Neuronal stem cell (in vitro differentiated cells): ENCODE measurements at regions not wholly inside any gene's neighbourhood (a gene's known extent, or its start where the extent isn't known, plus 50 kb on each side); places are given as distances from the start of the nearest gene placed in this dataset.

ENCODE experiments used
- DNase-seq: peaks from one replicate; pipeline ENCODE4 v3.0.0-alpha.2; 2013; ENCODE audit warnings: low spot score
- H2AFZ ChIP-seq: one replicate; pipeline ENCODE4 v1.6.1; 2013; ENCODE audit warnings: mild to moderate bottlenecking, low read length, inconsistent platforms
- H2AK5ac ChIP-seq: 2 replicates; pipeline ENCODE4 v1.6.1; 2013; ENCODE audit warnings: low read depth, mild to moderate bottlenecking, inconsistent platforms, low read length, moderate library complexity, mixed read lengths
- H2BK120ac ChIP-seq: 2 replicates; pipeline ENCODE4 v1.6.1; 2013; ENCODE audit warnings: low read depth, mild to moderate bottlenecking, inconsistent platforms, low read length, moderate library complexity, mixed read lengths
- H2BK12ac ChIP-seq: one replicate; pipeline ENCODE4 v1.6.1; 2013; ENCODE audit warnings: low read length, inconsistent platforms
- H2BK15ac ChIP-seq: 2 replicates; pipeline ENCODE4 v1.6.1; 2013; ENCODE audit warnings: mild to moderate bottlenecking, low read length, inconsistent platforms, mixed read lengths
- H2BK5ac ChIP-seq: one replicate; pipeline ENCODE4 v1.6.1; 2013; ENCODE audit warnings: inconsistent platforms, mild to moderate bottlenecking, low read length, moderate library complexity
- H3K14ac ChIP-seq: one replicate; pipeline ENCODE4 v1.6.1; 2013; ENCODE audit warnings: low read length, inconsistent platforms
- H3K18ac ChIP-seq: 2 replicates; pipeline ENCODE4 v1.6.1; 2013; ENCODE audit warnings: low read length, inconsistent platforms
- H3K23ac ChIP-seq: 2 replicates; pipeline ENCODE4 v1.6.1; 2013; ENCODE audit warnings: low read depth, mild to moderate bottlenecking, mixed read lengths, low read length, inconsistent platforms; ENCODE audit not compliant: poor library complexity
- H3K27ac ChIP-seq: replicated peaks from 3 replicates; pipeline ENCODE4 v1.5.1; 2013; ENCODE audit warnings: low read length, inconsistent platforms
- H3K27me3 ChIP-seq, 3 experiments: 2 replicates each; pipeline ENCODE4 v1.6.1; 2013; ENCODE audit warnings: low read length in 3 of 3, mild to moderate bottlenecking in 2 of 3, inconsistent platforms in 1 of 3, low read depth in 1 of 3, mixed read lengths in 1 of 3, moderate library complexity in 1 of 3; ENCODE audit not compliant: control insufficient read depth in 3 of 3, insufficient read depth in 3 of 3
- H3K36me3 ChIP-seq, 2 donors: replicated peaks in 1 of 2; 2 replicates each; pipeline ENCODE4 v1.6.1; 2013; ENCODE audit warnings: low read length in 2 of 2; ENCODE audit not compliant: control insufficient read depth in 2 of 2, insufficient read depth in 2 of 2
- H3K4ac ChIP-seq: 2 replicates; pipeline ENCODE4 v1.6.1; 2013; ENCODE audit warnings: inconsistent platforms, mild to moderate bottlenecking, low read length, moderate library complexity
- H3K4me1 ChIP-seq, 2 donors: 1 replicate in 1 of 2; 2 replicates in 1 of 2; pipeline ENCODE4 v1.6.1; 2013; ENCODE audit warnings: low read length in 2 of 2, low read depth in 1 of 2; ENCODE audit not compliant: control insufficient read depth in 2 of 2, insufficient read depth in 1 of 2
- H3K4me2 ChIP-seq: one replicate; pipeline ENCODE4 v1.6.1; 2013; ENCODE audit warnings: mild to moderate bottlenecking, low read length, inconsistent platforms; ENCODE audit not compliant: insufficient read depth, poor library complexity, severe bottlenecking
- H3K4me3 ChIP-seq, 2 donors: 2 replicates each; pipeline ENCODE4 v1.5.1; 2013; ENCODE audit warnings: low read length in 2 of 2, mild to moderate bottlenecking in 2 of 2, inconsistent platforms in 1 of 2, moderate library complexity in 1 of 2
- H3K79me1 ChIP-seq: one replicate; pipeline ENCODE4 v1.6.1; 2013; ENCODE audit warnings: low read depth, mild to moderate bottlenecking, inconsistent platforms, low read length, moderate library complexity
- H3K9ac ChIP-seq: one replicate; pipeline ENCODE4 v1.6.1; 2013; ENCODE audit warnings: mild to moderate bottlenecking, low read depth, low read length, inconsistent platforms; ENCODE audit not compliant: poor library complexity
- H3K9me3 ChIP-seq, 2 donors: replicated peaks in 1 of 2; 2 replicates each; pipeline versions ENCODE3 to v1.6.1; 2013; ENCODE audit warnings: low read length in 2 of 2, mild to moderate bottlenecking in 2 of 2, inconsistent platforms in 1 of 2, low read depth in 1 of 2, mixed read lengths in 1 of 2, moderate library complexity in 1 of 2; ENCODE audit not compliant: control insufficient read depth in 2 of 2, insufficient read depth in 1 of 2
- H4K8ac ChIP-seq: one replicate; pipeline ENCODE4 v1.6.1; 2013; ENCODE audit warnings: low read depth, mild to moderate bottlenecking, inconsistent platforms, low read length, moderate library complexity
- H4K91ac ChIP-seq: one replicate; pipeline ENCODE4 v1.6.1; 2013; ENCODE audit warnings: low read length, low read depth, mild to moderate bottlenecking, inconsistent platforms; ENCODE audit not compliant: poor library complexity
- WGBS, 2 donors: extraction: QIAGEN DNeasy Blood & Tissue Kit; methylation state at CpG; one replicate each; pipeline ENCODE4 v1.1.7; 2013; ENCODE audit warnings: missing lambda C conversion rate in 2 of 2, mixed read lengths in 1 of 2; ENCODE audit not compliant: insufficient read length in 2 of 2, insufficient replicate concordance in 1 of 2; ENCODE audit errors: extremely low coverage in 2 of 2; 5-methylcytosine and 5-hydroxymethylcytosine counted together

- peaks cover 4 to 5% of the 10 kb centered on the region in 2 donors for H3K9me3 ChIP-seq
Observed at GRCh38 chr5:37962389-37962788, 122.5 kb upstream of the GDNF start.

GRCh38 chr5:37957218-37957617 is 117.4 kb upstream of the GDNF start:
- Histone ChIP-seq H3K36me3 (no peaks in the 10 kb centered on the region), H2BK15ac (no peak overlapping the region), H2BK120ac (no peak overlapping the region), H3K27ac (no peak overlapping the region), H2BK12ac (no peak overlapping the region), H2AFZ (no peak overlapping the region), H3K79me1 (no peaks in the 10 kb centered on the region), H3K9me3 (peaks cover 4 to 5% of the 10 kb centered on the region in 2 donors), H3K18ac (no peak overlapping the region), H3K4me1 (no peaks in the 10 kb centered on the region), H3K4ac (no peak overlapping the region), H2AK5ac (no peak overlapping the region), H4K91ac (no peak overlapping the region), H4K8ac (no peak overlapping the region), H2BK5ac (no peak overlapping the region), H3K4me2 (no peak overlapping the region), H3K23ac (no peak overlapping the region), H3K27me3 (no peaks in the 10 kb centered on the region), H3K14ac (no peak overlapping the region), H3K4me3 (no peak overlapping the region), H3K9ac (no peak overlapping the region)
- WGBS, 2 donors: no CpG with 5 or more reads among the region's 1 CpG
- no peak for DNase-seq

More at GRCh38 chr5:37962389-37962788, 122.5 kb upstream of the GDNF start:
- no peak overlapping the region for H3K14ac ChIP-seq
- H2AFZ ChIP-seq: no peak overlapping the region
- H3K79me1 ChIP-seq: no peaks in the 10 kb centered on the region
- no peak overlapping the region for H4K91ac ChIP-seq
- WGBS, 2 donors: no CpG with 5 or more reads among the region's 1 CpG
- H3K36me3 ChIP-seq: no peaks in the 10 kb centered on the region
- no peak overlapping the region for H3K23ac ChIP-seq
- H3K27me3 ChIP-seq: no peaks in the 10 kb centered on the region
- no peak overlapping the region for H4K8ac ChIP-seq
- DNase-seq: no peak
- no peak overlapping the region for H2BK12ac ChIP-seq
- no peak overlapping the region for H3K9ac ChIP-seq
- H3K4me1 ChIP-seq: no peaks in the 10 kb centered on the region
- H3K4me2 ChIP-seq: no peak overlapping the region
- H3K27ac ChIP-seq: no peak overlapping the region
- H2AK5ac ChIP-seq: no peak overlapping the region
- no peak overlapping the region for H2BK15ac ChIP-seq
- no peak overlapping the region for H2BK5ac ChIP-seq
- H2BK120ac ChIP-seq: no peak overlapping the region
- H3K4ac ChIP-seq: no peak overlapping the region
- H3K18ac ChIP-seq: no peak overlapping the region
- H3K4me3 ChIP-seq: no peak overlapping the region

- Histone ChIP-seq H2AK5ac (no peak overlapping the region), H2BK15ac (no peak overlapping the region), H3K27ac (no peak overlapping the region), H2BK120ac (no peak overlapping the region), H3K4me1 (no peaks in the 10 kb centered on the region), H3K4ac (no peak overlapping the region), H3K9ac (no peak overlapping the region), H3K18ac (no peak overlapping the region), H3K36me3 (no peaks in the 10 kb centered on the region), H3K79me1 (no peaks in the 10 kb centered on the region), H3K27me3 (no peaks in the 10 kb centered on the region), H2BK5ac (no peak overlapping the region), H3K14ac (no peak overlapping the region), H2AFZ (no peak overlapping the region), H3K4me2 (no peak overlapping the region), H3K9me3 (peaks cover 4 to 5% of the 10 kb centered on the region in 2 donors), H4K91ac (no peak overlapping the region), H3K23ac (no peak overlapping the region), H4K8ac (no peak overlapping the region), H3K4me3 (no peak overlapping the region), H2BK12ac (no peak overlapping the region)
- no peak for DNase-seq
- WGBS, 2 donors: no CpG with 5 or more reads among the region's 4 CpGs
Observed at GRCh38 chr5:37955748-37956147, 115.9 kb upstream of the GDNF start.

DNA sequence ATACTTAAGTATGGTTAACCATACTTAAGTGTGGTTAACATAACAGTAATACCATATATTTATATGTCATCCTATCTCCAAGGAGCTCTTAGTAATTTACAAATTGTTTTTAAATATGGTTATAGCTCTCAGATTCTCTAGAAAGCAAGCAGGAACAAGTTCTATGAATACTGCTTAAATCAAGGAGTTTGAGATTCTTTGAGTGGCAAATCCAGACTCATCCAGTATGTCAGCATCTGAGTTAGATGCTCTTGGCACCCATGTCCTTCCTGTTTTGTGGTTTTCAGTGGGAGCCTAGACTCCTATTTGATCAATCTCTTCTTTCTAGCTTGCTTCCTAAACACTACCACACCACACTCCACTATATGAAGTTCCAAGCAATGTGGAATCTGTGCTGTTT is 114.7 kb upstream of the GDNF start:
- Histone ChIP-seq H3K14ac (no peak overlapping the region), H2BK120ac (no peak overlapping the region), H3K4me2 (no peak overlapping the region), H3K79me1 (no peaks in the 10 kb centered on the region), H4K91ac (no peak overlapping the region), H3K23ac (no peak overlapping the region), H3K36me3 (no peaks in the 10 kb centered on the region), H3K4me3 (no peak overlapping the region), H4K8ac (no peak overlapping the region), H2BK15ac (no peak overlapping the region), H2BK12ac (no peak overlapping the region), H2AFZ (no peak overlapping the region), H3K9me3 (peaks cover 4 to 5% of the 10 kb centered on the region in 2 donors), H3K4ac (no peak overlapping the region), H3K9ac (no peak overlapping the region), H2AK5ac (no peak overlapping the region), H3K4me1 (no peaks in the 10 kb centered on the region), H3K27me3 (no peaks in the 10 kb centered on the region), H3K18ac (no peak overlapping the region), H3K27ac (no peak overlapping the region), H2BK5ac (no peak overlapping the region)
- DNase-seq: no peak
